Loucy (cell line): ENCODE measurements at regions not wholly inside any gene's neighbourhood (a gene's known extent, or its start where the extent isn't known, plus 50 kb on each side); places are given as distances from the start of the nearest gene placed in this dataset.

Source experiments
- CTCF ChIP-seq: fragments of 200-600 bp; sonication (generic); conservative IDR thresholded peaks from 2 replicates; pipeline ENCODE4 v1.5.1; 2014; ENCODE audit warnings: mild to moderate bottlenecking, antibody characterized with exemption, low read length
- EZH2phosphoT487 ChIP-seq: fragments of 200-600 bp; IDR thresholded peaks from 2 replicates; pipeline ENCODE4 v1.6.1; 2018; ENCODE audit warnings: antibody characterized with exemption, mild to moderate bottlenecking, moderate library complexity, borderline replicate concordance

- no peak for TF ChIP-seq CTCF
- TF ChIP-seq EZH2phosphoT487 = no peak
Measured at GRCh38 chr2:145748927-145749326, 1229.0 kb upstream of the ZEB2 start.
